Prostate gland (tissue), 2 donors: ENCODE measurements at regions not wholly inside any gene's neighbourhood (a gene's known extent, or its start where the extent isn't known, plus 50 kb on each side); places are given as distances from the start of the nearest gene placed in this dataset.

Experiments used
- DNase-seq: peaks from one replicate; pipeline ENCODE4 v3.0.0-alpha.2; 2019; ENCODE audit warnings: low spot score
- H3K27ac ChIP-seq, 2 donors: fragments of 200-600 bp; sonication (generic); 2 replicates each; pipeline ENCODE4 v1.5.1; 2017 to 2019
- H3K27me3 ChIP-seq: fragments of 200-600 bp; sonication (generic); replicated peaks from 2 replicates; pipeline ENCODE4 v1.5.1; 2019; ENCODE audit not compliant: insufficient read depth
- H3K36me3 ChIP-seq, 2 donors: fragments of 200-600 bp; sonication (generic); 1 replicate in 1 of 2; 2 replicates in 1 of 2; pipeline versions ENCODE4 v1.5.1 to v1.8.1; 2017 to 2019
- H3K4me1 ChIP-seq: fragments of 200-600 bp; sonication (generic); replicated peaks from 2 replicates; pipeline ENCODE4 v1.5.1; 2019
- H3K4me3 ChIP-seq, 2 donors: fragments of 200-600 bp; sonication (generic); 2 replicates each; pipeline ENCODE4 v1.5.1; 2017 to 2019
- H3K9me3 ChIP-seq: fragments of 200-600 bp; sonication (generic); 2 replicates; pipeline ENCODE4 v1.5.1; 2017
- CTCF ChIP-seq, 4 experiments: fragments of 200-600 bp in 2 of 4; fragments of 450-650 bp in 2 of 4; sonication (generic) in 2 of 4; IDR thresholded peaks; 1 replicate in 3 of 4; 2 replicates in 1 of 4; pipeline ENCODE4 v1.5.1; 2016 to 2019; ENCODE audit warnings: antibody characterized with exemption in 4 of 4, mild to moderate bottlenecking in 2 of 4, moderate library complexity in 2 of 4
- POLR2A ChIP-seq: fragments of 450-650 bp; IDR thresholded peaks from one replicate; pipeline ENCODE4 v1.6.1; 2016; ENCODE audit warnings: antibody characterized with exemption, mild to moderate bottlenecking
- POLR2AphosphoS5 ChIP-seq: sonication (generic); formaldehyde crosslinking; IDR thresholded peaks from one replicate; pipeline ENCODE4 v1.6.1; 2017; ENCODE audit warnings: antibody characterized with exemption
- WGBS: methylation state at CpG from one replicate; pipeline ENCODE4 v1.1.5; 2018; 5-methylcytosine and 5-hydroxymethylcytosine counted together
- intact Hi-C: fragments of 100-400 bp; cut with DNase I; formaldehyde crosslinking; loops from one replicate; pipeline ENCODE4 v1.14.2; 2022

- 69% methylated on average over 12 of the region's 12 CpGs for WGBS
- Histone ChIP-seq H3K4me1 (no peaks in the 10 kb centered on the region), H3K9me3 (no peaks in the 10 kb centered on the region), H3K4me3 (no peak overlapping the region), H3K27ac (no peak overlapping the region), H3K36me3 (no peaks in the 10 kb centered on the region), H3K27me3 (no peaks in the 10 kb centered on the region)
- TF ChIP-seq POLR2AphosphoS5 (no peak), CTCF (IDR thresholded peaks at IDR 0.05) (no peak), POLR2A (no peak)
- intact Hi-C loops: no loop called here
- DNase-seq: no peak
Measured at GRCh38 chr18:78610179-78610578, 369.4 kb upstream of the SALL3 start.

GRCh38 chr18:78611201-78611800, 368.3 kb upstream of the SALL3 start:
- no peak overlapping the region for H3K27ac ChIP-seq
- no peaks in the 10 kb centered on the region for H3K9me3 ChIP-seq
- H3K4me3 ChIP-seq: no peak overlapping the region
- intact Hi-C loops: no loop called here
- no peak for TF ChIP-seq POLR2A
- TF ChIP-seq POLR2AphosphoS5: no peak
- TF ChIP-seq CTCF (IDR thresholded peaks at IDR 0.05): no peak
- WGBS: 74% methylated on average over 16 of the region's 16 CpGs
- H3K36me3 ChIP-seq: no peaks in the 10 kb centered on the region
- H3K27me3 ChIP-seq: no peaks in the 10 kb centered on the region
- H3K4me1 ChIP-seq: no peaks in the 10 kb centered on the region
- no peak for DNase-seq

- H3K9me3 ChIP-seq: no peaks in the 10 kb centered on the region
- TF ChIP-seq CTCF (IDR thresholded peaks at IDR 0.05) (no peak), POLR2A (no peak), POLR2AphosphoS5 (no peak)
- H3K4me1 ChIP-seq: no peaks in the 10 kb centered on the region
- intact Hi-C loops: no loop called here
- H3K4me3 ChIP-seq: no peak overlapping the region
- DNase-seq: no peak
- H3K27ac ChIP-seq: no peak overlapping the region
- 88% methylated on average over 14 of the region's 14 CpGs for WGBS
- H3K27me3 ChIP-seq: no peaks in the 10 kb centered on the region
- H3K36me3 ChIP-seq: no peaks in the 10 kb centered on the region
Measured at GRCh38 chr18:78611869-78612268, 367.7 kb upstream of the SALL3 start.

GRCh38 chr18:78612318-78612717, 367.3 kb upstream of the SALL3 start:
- H3K9me3 ChIP-seq: no peaks in the 10 kb centered on the region
- no peak for DNase-seq
- intact Hi-C loops: no loop called here
- H3K27me3 ChIP-seq: no peaks in the 10 kb centered on the region
- H3K36me3 ChIP-seq: no peaks in the 10 kb centered on the region
- H3K27ac ChIP-seq: no peak overlapping the region
- TF ChIP-seq POLR2AphosphoS5 (no peak), POLR2A (no peak), CTCF (IDR thresholded peaks at IDR 0.05) (no peak)
- H3K4me3 ChIP-seq: no peak overlapping the region
- 76% methylated on average over 7 of the region's 7 CpGs for WGBS
- H3K4me1 ChIP-seq: no peaks in the 10 kb centered on the region

GRCh38 chr18:78612801-78613200, 366.8 kb upstream of the SALL3 start:
- Histone ChIP-seq H3K9me3 (no peaks in the 10 kb centered on the region), H3K27me3 (no peaks in the 10 kb centered on the region), H3K4me3 (no peak overlapping the region), H3K36me3 (no peaks in the 10 kb centered on the region), H3K4me1 (no peaks in the 10 kb centered on the region), H3K27ac (no peak overlapping the region)
- 87% methylated on average over 12 of the region's 13 CpGs for WGBS
- TF ChIP-seq POLR2A (no peak), POLR2AphosphoS5 (no peak), CTCF (IDR thresholded peaks at IDR 0.05) (no peak)
- no peak for DNase-seq
- intact Hi-C loops: no loop called here
